ENCODE measurements at regions not wholly inside any gene's neighbourhood (a gene's known extent, or its start where the extent isn't known, plus 50 kb on each side); places are given as distances from the start of the nearest gene placed in this dataset.

DNA sequence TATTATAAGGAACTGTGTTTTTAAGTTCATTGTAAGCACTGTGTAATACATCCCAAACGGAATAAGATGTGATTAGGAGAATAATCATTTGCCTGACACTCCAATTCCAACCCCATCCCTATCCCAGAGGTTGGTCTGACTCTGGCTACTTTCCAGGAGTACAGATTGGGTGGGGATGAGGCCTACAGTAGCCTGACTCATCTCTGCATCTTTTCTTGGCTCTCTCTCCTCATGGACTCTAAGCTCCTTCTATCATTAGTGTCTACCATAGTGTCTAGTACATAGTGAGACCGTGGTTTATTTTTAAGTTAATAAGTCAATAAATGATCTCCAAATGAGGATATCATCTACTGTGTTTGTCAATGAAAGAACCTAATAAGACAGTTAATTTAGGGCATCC lies 92.2 kb upstream of the CNKSR3 start:
- TF ChIP-seq, protein P1, sequence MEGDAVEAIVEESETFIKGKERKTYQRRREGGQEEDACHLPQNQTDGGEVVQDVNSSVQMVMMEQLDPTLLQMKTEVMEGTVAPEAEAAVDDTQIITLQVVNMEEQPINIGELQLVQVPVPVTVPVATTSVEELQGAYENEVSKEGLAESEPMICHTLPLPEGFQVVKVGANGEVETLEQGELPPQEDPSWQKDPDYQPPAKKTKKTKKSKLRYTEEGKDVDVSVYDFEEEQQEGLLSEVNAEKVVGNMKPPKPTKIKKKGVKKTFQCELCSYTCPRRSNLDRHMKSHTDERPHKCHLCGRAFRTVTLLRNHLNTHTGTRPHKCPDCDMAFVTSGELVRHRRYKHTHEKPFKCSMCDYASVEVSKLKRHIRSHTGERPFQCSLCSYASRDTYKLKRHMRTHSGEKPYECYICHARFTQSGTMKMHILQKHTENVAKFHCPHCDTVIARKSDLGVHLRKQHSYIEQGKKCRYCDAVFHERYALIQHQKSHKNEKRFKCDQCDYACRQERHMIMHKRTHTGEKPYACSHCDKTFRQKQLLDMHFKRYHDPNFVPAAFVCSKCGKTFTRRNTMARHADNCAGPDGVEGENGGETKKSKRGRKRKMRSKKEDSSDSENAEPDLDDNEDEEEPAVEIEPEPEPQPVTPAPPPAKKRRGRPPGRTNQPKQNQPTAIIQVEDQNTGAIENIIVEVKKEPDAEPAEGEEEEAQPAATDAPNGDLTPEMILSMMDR (IDR thresholded peaks at IDR 0.05) = no peak
- no peak for TF ChIP-seq EZH2 (IDR thresholded peaks at IDR 0.05)

All from neural progenitor cell (in vitro differentiated cells).